Neutrophil (primary cell): ENCODE measurements at regions not wholly inside any gene's neighbourhood (a gene's known extent, or its start where the extent isn't known, plus 50 kb on each side); places are given as distances from the start of the nearest gene placed in this dataset.

Source experiments
- H3K27ac ChIP-seq: fragments of 200-600 bp; sonication (generic); 2 replicates; pipeline ENCODE4 v1.5.1; 2016; ENCODE audit warnings: mild to moderate bottlenecking, moderate library complexity
- H3K27me3 ChIP-seq: fragments of 200-600 bp; sonication (generic); 2 replicates; pipeline ENCODE4 v1.6.0; 2016; ENCODE audit warnings: mild to moderate bottlenecking
- H3K36me3 ChIP-seq: fragments of 200-600 bp; sonication (generic); 2 replicates; pipeline ENCODE4 v1.5.1; 2017
- H3K4me1 ChIP-seq, 2 experiments: fragments of 200-600 bp in 1 of 2; sonication (generic) in 1 of 2; 1 replicate in 1 of 2; 2 replicates in 1 of 2; pipeline versions ENCODE4 v1.5.1 to v1.6.1; 2013 to 2016; ENCODE audit warnings: low read depth in 1 of 2, low read length in 1 of 2, mild to moderate bottlenecking in 1 of 2, moderate library complexity in 1 of 2; ENCODE audit not compliant: control insufficient read depth in 1 of 2, insufficient read depth in 1 of 2
- H3K4me3 ChIP-seq, 2 experiments: fragments of 200-600 bp in 1 of 2; sonication (generic) in 1 of 2; 1 replicate in 1 of 2; 2 replicates in 1 of 2; pipeline ENCODE4 v1.5.1; 2013 to 2016; ENCODE audit warnings: low read depth in 1 of 2, low read length in 1 of 2, mild to moderate bottlenecking in 1 of 2, moderate library complexity in 1 of 2
- H3K9me3 ChIP-seq: fragments of 200-600 bp; sonication (generic); 2 replicates; pipeline ENCODE4 v1.5.1; 2016
- CTCF ChIP-seq: fragments of 200-600 bp; sonication (generic); IDR thresholded peaks from 2 replicates; pipeline ENCODE4 v1.5.1; 2016; ENCODE audit warnings: antibody characterized with exemption

DNA sequence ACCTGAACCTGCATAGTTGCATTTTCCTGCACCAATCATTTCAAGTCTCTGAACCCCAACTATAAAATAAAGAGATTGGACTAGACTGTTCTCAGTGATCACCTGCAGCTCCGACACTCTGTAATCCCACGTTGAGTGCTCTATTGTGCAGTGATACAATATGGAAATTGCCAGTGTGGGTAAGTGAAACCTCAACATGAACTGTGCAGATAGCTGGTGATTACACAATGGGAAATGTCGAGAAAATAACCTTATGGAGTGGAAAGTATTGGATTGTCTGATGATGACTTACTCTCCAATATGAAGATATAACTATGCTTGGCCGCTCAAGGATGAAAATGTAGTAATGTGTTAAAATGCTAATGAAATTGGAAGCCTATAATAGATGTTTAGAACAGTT is 293.1 kb upstream of the BRINP1 start:
- H3K4me3 ChIP-seq: no peak overlapping the region
- TF ChIP-seq CTCF: no peak
- no peaks in the 10 kb centered on the region for H3K27me3 ChIP-seq
- H3K36me3 ChIP-seq: no peaks in the 10 kb centered on the region
- H3K9me3 ChIP-seq: no peaks in the 10 kb centered on the region
- H3K4me1 ChIP-seq: no peaks in the 10 kb centered on the region
- no peak overlapping the region for H3K27ac ChIP-seq

DNA sequence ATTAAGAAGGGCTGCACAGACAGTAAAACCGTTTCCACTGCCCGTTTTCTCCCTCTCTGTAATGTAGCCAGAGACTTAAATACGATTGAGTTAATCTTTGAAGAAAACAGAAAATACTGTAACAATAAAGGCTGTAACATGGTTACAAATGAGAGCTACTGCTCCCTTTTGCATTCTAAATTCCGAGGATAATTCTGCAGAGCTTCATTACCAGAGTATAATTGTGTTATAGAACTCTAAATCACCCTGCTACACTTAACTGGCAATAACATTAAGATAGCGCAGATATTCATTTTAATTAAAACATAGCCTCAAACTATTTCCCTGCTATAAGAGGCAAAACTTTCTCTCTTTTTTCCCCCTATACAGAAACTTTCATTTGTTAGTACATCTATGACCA is 283.7 kb upstream of the BRINP1 start:
- no peaks in the 10 kb centered on the region for H3K9me3 ChIP-seq
- no peak overlapping the region for H3K4me3 ChIP-seq
- no peak for TF ChIP-seq CTCF
- no peaks in the 10 kb centered on the region for H3K36me3 ChIP-seq
- no peaks in the 10 kb centered on the region for H3K4me1 ChIP-seq
- H3K27me3 ChIP-seq: no peaks in the 10 kb centered on the region
- no peak overlapping the region for H3K27ac ChIP-seq

- Histone ChIP-seq H3K4me3 (no peak overlapping the region), H3K27ac (no peak overlapping the region), H3K4me1 (no peaks in the 10 kb centered on the region), H3K36me3 (no peaks in the 10 kb centered on the region), H3K9me3 (no peaks in the 10 kb centered on the region), H3K27me3 (no peaks in the 10 kb centered on the region)
- TF ChIP-seq CTCF: no peak
Measured at GRCh38 chr9:119649205-119649604, 280.0 kb upstream of the BRINP1 start.

- Histone ChIP-seq H3K4me3 (no peak overlapping the region), H3K27ac (no peak overlapping the region), H3K4me1 (no peaks in the 10 kb centered on the region), H3K27me3 (no peaks in the 10 kb centered on the region), H3K36me3 (no peaks in the 10 kb centered on the region), H3K9me3 (no peaks in the 10 kb centered on the region)
- no peak for TF ChIP-seq CTCF
Measured at GRCh38 chr9:119639287-119639955, 270.2 kb upstream of the BRINP1 start.

GRCh38 chr9:119634006-119634405 is 264.8 kb upstream of the BRINP1 start:
- no peak for TF ChIP-seq CTCF
- Histone ChIP-seq H3K9me3 (no peaks in the 10 kb centered on the region), H3K36me3 (no peaks in the 10 kb centered on the region), H3K27ac (no peak overlapping the region), H3K4me1 (no peaks in the 10 kb centered on the region), H3K4me3 (no peak overlapping the region), H3K27me3 (no peaks in the 10 kb centered on the region)
